DMS53 treated with DMSO at 0.1 percent for 48 hours (cell line): ENCODE measurements at regions not wholly inside any gene's neighbourhood (a gene's known extent, or its start where the extent isn't known, plus 50 kb on each side); places are given as distances from the start of the nearest gene placed in this dataset.

Experiments used
- DNase-seq: peaks from one replicate; lab custom pipeline; 2025; ENCODE audit not compliant: unreplicated experiment; lab: John Stamatoyannopoulos, UW

DNA sequence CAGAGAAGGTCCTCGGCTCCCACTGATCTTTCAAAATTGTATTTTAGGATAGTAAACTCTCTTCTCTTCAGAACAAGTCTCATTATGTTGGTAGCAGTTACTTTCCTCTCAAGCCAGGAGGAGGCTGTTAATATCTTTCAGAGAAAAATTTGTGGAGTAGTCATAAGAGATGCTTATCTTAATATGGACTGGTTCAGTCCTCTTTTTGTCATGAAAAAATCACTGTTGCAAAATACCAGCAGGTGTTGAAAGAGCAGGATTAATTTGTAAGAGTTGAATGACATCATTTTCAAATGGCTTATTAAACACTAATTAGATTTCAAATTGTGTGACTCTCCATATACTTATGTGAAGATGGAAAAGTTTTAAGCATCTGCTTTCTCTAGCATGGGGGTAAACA, 662.5 kb downstream of the POM121L12 start:
- DNase-seq, result no peak

DNA sequence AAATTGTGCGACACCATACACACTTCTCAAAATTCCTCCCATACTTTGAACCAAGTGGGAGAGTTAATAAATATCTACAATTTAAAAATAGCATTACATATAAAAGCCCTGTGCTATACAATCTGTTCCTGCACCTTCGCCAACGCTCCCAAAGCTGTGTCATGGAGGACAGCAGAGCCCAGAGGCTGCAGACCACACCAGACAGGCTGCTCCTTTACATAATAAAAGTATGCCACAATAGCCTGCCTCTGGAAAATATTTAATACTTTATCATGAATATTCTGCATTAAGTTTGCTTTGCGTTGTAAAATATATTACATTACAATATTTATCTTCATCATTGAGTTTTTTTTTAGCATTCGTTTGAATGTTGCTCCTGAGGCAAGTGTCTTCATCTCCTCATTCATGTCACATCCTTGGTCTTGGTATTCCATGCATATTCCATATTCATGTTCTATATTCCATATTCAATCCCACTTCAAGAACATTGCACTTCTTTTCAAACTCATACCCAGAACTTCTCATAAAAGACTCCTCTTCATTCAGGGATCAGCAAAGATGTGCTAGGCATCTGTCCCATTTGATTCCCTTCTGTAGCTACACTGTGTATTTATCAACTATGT, 663.9 kb downstream of the POM121L12 start:
- DNase-seq, result no peak

DNA sequence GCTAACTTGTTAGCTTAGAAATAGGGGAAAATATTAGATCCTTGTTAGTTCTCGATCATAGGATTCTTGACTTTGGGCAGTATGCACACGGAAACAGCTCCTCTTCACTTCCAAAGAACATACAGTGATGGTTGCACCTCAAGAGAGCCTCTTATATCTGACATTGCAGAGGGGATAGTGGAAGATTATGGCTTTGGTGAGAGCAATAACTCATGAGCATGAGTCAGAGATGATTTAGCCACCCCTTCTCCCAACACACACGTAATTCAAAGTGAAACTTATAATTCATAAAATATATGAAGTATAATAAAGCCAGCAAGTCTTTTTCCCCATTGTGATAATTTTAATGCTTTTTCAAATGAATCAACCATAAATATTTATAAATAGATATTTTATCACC, 683.7 kb downstream of the POM121L12 start:
- no peak for DNase-seq

DNA sequence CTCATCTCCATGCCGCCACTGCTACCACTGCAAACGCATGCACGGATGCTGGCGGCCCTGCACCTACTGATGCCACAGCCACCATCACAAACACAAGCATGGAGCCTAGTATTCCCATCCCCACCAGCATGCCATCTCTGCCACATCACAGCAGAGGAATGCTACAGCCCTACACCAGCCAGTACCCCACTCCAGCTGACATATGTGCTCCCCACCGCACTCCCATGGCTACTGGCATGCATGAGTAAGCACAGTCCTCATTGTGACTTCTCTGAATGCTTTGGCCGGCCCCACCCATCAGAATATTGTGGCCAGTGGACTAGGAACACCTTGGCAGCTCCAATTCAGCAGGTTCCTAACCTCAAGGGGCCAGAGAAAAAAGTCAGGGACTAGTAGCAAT, 705.5 kb downstream of the POM121L12 start:
- DNase-seq, result no peak

DNA sequence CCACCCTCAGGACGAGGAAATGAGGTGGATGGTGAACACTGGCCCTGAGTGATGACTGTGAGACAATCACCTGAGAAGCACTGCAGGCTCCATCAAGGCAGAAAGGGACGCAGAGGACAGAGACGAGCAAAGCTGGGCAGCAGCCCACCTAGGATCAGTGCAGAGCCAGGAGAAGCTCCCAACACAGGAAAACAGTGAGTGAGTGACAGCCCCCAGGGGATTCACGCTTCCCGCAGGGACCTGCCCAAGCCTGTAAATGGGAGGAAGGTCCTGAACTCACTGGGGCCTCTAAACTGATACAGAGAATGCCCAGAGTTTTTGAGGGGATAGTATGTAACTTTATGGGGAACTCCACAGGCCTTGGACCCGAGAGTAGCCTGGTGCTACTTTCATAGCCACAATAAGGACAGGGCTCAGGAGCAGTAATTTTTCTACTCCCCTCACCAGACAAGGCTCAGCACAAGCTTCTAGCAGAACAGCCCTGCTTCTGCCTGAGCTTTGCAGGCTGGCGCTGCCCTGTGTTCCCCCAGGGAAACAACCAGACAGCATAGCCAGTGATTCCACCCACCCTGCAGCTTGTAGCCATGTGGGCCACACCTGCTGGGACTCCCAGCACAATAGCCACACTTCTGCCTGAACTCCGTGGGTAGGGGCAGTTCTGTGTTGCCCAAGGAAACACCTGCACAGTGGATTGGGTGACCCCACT, 708.4 kb downstream of the POM121L12 start:
- DNase-seq, result no peak

DNA sequence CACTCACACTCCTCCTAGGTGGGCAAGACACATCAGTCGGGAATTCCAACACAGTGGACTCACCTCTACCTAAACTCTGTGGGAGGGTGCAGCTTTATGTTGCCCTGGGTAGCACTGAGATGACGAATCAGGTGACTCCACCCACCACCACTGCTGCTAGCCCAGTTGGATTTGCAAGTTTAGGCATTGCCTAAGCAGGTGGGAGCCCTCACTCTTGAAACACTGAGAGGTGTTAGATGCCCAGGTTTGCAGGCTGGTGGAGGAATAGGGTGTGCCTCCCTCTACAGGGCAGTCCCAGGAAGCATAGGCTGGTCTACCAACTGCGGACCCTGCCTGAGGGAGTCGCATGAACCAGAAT, 708.9 kb downstream of the POM121L12 start:
- DNase-seq, result no peak

DNA sequence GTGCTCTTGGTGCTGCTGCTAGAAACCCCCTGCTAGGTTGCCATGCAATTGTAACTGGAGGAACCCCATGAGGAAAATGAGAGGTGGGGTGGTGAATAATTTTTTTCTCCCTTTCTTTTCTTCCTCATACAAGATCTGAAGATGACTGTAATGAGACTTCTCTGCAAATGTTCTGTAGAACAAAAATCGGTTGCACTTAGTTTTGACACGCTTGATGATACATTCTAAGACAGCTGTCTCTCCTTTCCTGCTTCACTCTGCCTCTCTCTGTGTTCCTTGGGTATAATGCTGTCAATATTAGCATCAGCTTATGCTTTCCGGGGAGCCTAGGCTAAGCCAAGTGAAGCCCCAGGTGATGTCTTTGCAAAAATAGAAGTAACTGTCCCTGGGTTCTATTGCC, 721.5 kb downstream of the POM121L12 start:
- DNase-seq, result no peak

DNA sequence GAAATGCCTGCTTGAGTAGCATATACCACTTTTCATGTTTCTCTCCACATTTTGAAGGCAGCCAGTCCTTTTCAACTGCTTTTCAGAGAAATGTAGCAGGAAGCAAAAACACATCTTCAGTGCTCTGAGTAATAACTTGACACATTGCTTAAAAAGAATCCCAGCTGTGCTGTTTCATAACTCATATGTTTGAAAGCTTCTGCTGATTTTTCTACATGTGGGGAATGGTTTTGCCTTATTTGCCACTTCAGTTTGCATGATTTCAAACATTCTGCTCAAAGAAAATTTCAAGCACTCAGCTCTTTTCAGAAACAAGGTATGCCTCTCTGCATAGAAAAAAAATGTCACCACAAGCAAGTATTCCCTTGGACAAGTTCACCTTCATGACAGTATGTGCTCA, 732.8 kb downstream of the POM121L12 start:
- DNase-seq, result no peak

DNA sequence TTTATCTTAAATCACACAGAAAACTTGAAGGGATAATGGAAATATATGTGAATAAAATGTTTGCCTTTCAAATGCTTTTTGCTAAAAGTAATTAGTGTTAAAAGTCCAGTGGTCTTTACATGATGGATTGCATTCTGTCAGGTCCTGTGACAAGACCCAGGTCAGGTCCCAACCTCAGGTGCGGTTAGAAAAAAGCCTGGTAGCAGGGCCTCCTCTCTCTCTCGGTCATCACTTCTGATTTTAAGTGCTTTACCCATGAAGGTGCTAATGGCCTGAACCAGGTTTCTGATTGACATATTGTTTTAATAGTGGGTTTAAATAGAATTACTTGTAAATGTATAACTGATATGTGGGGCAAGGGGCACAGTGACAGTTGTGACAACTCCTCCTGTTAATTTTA, 736.3 kb downstream of the POM121L12 start:
- DNase-seq, result no peak

DNA sequence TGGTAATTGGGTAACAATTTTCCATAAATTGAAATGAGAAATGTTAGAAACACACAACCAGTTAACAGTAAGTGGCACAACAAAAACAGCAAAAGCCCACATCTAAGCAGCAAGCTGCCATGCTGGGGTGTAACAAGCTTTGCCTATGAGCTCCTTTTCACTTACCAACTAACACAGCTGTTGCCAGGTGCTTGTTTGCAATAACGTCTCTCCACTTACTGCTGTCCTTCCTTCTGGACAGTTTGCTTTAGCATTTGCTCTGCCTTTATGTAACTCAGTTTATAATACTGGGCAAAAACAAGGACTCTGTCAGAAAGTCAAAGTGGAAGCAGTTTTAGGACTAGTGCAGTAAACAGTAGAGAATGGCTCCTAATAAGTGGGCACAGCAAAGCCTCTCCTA, 740.9 kb downstream of the POM121L12 start:
- DNase-seq, result no peak

DNA sequence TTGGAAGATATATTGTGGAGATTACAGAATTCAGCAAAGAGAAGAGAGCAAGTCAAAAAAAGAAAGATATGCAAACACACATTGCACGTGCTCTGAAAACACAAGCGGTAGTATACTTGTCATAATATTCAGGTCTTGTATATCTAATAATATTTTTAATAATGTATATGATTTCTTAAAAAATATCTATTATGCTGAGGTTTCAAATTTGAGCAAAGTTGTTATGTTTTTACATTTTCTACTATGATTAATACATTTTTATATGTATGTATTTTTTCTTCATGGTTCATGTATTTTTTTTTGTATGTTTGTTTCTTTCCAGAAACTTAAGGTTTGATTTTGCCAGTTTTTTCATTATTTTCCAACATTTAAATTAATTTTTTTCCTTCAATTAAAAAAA, 752.4 kb upstream of the VSTM2A start:
- no peak for DNase-seq

DNA sequence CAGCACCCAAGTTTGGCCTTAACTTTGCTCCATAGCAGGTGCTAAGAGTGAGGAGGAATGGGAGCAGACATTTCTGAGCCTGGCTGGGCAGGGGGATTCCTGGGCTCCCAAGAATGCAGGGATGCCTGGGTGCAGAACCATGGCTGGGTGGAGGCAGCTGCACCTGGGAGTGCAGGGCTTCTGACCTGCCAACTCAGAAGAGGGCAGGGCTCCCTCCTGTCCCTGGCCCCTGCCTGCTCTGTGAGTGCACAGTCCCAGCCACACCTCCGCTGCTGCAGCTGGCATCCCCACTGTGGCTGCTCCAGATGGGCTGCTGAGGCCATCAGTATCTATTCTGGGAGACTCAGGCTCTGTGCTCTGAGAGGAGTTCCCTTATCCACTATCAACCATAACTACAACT, 747.4 kb upstream of the VSTM2A start:
- no peak for DNase-seq

DNA sequence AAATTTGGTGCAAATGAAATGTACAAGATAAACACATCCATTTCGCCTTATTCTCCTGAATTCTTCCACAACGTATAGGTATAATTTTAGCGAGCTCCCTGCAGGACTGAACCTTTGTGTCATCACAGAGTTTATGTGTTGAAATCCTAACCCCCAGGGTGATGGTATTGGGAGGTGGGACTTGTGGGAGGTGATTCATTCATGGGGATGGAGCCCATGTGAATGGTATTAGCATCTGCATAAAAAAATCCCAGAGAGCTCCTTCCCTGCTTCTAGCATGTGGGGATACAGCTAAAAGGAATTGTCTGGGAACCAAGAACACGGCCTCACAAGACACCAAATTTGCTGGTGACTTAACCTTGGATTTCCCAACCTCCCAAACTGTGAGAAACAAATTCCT, 741.4 kb upstream of the VSTM2A start:
- DNase-seq, result no peak

DNA sequence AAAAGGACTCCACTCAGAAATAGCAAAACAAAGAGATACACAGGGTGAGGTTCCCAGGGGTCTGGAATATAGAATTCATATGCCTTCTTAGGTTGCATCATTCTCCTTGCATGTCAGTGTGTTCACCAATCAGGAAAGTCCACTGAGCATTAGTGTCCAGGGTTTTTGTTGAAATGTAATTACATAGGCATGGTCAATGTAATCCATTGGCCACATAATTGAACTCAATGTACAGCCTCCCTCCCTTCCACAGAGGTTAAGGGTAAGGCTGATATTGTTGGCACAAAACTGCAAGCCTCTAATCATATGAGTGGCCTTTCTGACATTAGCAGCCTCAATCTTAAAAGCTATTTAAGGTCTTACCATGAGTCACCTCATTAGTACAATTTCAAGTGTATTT, 736.1 kb upstream of the VSTM2A start:
- no peak for DNase-seq

DNA sequence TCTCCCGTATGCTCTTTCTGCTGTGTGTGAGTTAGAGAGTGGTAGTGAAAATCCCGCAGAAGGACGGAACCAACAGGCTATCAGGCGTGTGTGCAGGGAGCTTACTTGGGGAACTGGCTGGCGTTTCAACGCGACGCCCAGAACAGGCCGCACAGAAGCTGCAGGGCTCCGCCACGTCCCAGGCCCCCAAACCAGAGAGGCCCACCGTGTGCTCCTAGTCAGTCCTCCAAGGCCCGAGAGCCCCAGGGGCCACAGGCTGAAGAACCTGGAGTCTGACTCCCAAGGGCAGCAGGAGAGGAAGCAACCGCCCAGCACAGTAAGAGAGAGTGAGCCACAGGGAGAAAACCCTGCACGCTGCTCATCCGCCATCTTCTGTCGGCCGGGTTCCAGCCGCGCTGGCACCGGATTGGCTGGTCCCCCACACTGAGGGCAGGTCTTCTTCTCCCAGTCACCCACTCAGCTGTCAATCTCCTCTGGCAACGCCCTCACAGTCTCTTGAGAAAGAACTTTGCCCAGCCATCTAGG, 730.6 kb upstream of the VSTM2A start:
- peak; percentile 90 for DNase-seq

DNA sequence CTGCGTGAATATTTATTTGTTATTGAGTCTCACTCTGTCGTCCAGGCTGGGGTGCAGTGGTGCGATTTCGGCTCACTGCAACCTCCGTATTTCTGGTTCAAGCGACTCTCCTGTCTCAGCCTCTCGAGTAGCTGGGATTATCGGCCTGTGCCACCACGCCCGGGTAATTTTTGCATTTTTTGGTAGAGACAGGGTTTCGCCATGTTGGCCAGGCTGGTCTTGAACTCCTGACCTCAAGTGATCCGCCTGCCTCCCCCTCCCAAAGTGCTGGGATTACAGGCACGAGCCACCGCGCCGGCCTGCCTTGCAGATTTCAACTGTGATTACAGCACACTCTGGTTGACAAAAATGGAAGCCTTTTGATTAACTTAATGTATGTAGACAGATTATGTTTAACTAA, 730.0 kb upstream of the VSTM2A start:
- DNase-seq, result no peak

DNA sequence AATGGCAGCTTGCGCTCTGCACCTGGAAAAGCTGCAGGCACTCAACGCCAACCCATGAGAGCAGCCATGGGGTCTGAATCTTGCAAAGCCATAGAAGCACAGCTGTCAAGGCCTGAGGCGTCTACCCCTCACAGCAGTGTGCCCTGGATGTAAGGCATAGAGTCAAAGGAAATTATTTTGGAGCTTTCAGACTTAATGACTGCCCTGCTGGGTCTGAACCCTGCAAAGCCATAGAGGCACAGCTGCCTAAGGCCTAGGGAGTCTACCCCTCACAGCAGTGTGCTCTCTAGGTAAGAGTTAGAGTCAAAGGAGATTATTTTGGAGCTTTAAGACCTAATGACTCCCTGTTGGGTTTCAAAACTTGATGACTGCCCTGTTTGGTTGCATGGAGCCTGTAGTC, 706.9 kb upstream of the VSTM2A start:
- no peak for DNase-seq

DNA sequence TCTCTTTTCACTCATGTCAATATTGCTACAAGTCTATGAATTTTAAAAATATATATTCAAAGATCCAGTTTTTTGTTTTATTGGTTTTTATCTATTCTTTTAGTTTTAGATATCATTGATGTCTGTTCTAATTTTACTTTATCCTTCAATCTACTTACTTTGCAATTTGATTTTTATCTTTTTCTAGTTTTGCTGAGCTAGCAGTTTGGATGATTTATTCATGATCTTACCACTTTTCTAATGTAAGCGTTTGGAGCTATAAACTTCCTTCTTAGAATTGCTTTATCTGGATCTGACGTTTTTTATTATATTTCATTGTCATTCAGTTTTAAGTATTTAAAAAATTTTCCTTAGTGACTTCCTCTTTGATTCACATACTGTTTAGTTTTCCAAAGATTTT, 664.5 kb upstream of the VSTM2A start:
- DNase-seq, result no peak

DNA sequence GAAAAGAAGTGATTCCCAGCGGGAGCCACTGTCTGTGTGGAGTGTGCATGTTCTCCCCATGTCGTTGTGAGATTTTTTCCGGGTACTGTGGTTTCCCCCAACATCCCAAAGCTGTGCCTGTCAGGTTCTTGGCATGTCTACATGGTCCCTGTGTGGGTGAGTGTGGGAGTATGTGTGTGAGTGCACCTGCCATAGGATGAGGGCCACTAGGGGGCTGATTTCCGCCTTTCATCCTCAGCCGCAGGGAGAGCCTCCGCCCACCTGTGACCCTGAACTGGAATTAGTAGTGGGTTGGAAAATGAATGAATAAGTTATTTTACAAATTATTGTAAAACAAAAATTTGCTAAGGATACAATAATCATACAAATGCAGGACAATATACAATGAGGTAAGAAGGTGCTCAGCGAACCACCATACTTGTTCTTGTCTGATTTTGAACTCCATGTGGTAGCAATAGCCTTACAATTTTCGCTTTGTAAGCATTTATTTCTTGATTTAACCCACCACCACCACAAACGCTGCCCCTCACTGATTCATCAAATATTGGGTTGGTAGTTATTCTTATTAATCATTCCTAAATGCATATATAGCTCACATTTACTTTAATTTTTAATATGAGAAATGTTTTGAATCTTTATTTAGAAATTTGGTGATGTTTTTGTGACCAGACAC, 641.2 kb upstream of the VSTM2A start:
- no peak for DNase-seq

DNA sequence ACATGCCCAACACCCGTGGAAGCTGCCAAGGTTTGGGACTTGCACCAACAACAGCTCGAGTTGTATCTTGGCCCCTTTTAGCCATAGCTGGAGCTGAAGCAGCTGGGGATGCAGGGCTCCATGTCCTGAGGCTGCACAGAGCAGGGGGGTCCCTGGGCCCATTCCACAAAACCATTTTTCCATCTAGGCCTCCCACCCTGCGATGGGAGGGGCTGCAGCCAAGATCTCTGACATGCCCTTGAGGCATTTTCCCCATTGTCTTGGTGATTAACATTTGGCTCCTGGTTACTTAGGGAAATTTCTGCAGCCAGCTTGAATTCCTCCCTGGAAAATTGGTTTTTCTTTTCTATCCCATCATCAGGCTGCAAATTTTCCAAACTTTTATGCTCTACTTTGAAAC, 637.8 kb upstream of the VSTM2A start:
- DNase-seq, result no peak

DNA sequence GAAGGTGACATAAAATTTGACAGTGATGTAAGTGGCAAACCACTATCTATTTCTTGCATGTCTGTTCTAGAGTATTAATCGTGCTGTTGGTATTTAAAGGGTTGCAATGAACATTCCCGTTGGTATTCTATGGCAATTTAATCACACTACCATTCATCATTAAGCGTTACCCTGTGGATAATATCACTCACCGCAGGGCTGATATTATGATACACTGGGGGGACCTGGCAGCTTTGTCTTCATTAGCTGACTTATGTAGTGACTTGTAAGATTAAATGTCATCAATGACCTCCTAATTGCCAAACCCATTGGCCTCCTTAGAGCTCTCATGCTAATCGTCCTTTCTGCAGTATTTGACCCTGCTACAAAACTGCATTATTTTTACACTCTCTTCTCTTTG, 624.5 kb upstream of the VSTM2A start:
- no peak for DNase-seq

DNA sequence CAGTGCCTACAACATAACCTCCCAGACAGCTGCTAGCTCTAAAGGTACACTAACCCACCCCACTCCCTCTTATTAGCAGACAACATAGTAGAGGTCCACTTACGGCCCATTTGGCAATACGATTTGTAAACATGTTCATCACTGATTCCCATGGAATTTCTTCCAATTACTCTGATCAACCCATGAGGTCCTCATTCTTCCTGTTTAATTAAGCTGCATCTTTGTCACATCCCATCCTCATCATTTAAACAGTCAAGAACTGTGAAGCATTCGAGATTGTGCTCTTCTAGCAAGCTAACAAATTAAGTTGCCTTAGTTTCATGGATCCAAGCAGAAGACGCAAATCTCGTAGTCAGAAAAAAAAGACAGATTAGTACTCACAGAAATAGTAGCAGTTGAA, 622.2 kb upstream of the VSTM2A start:
- DNase-seq, result no peak
